ENCODE measurements at regions not wholly inside any gene's neighbourhood (a gene's known extent, or its start where the extent isn't known, plus 50 kb on each side); places are given as distances from the start of the nearest gene placed in this dataset.

GRCh38 chr10:117471344-117471874 is 71.1 kb upstream of the EMX2 start:
- H3K9me3 ChIP-seq (ENCODE audit: control insufficient read depth, insufficient read depth, low read depth, low read length), result no peaks in the 10 kb centered on the region
- H3K36me3 ChIP-seq (ENCODE audit: control insufficient read depth in 2 of 2, insufficient read depth in 1 of 2, low read length in 2 of 2), result no peaks in the 10 kb centered on the region
- H3K4me3 ChIP-seq (ENCODE audit: low read depth, low read length), result no peak overlapping the region
- no peak overlapping the region for H3K27ac ChIP-seq (ENCODE audit: extremely low read depth, low read depth, low read length)
- ChIA-PET POLR2A (interaction anchor here (0.6 kb wide), 1 partner anchor 87 kb away, joined by 4 read pairs; no protein-coding TSS in a partner anchor), CTCF (interaction anchor here (1.1 to 1.4 kb wide), 2 partner anchors 28 to 389 kb away, joined by 3 to 7 read pairs; no protein-coding TSS in a partner anchor)
- TF ChIP-seq, protein P1, sequence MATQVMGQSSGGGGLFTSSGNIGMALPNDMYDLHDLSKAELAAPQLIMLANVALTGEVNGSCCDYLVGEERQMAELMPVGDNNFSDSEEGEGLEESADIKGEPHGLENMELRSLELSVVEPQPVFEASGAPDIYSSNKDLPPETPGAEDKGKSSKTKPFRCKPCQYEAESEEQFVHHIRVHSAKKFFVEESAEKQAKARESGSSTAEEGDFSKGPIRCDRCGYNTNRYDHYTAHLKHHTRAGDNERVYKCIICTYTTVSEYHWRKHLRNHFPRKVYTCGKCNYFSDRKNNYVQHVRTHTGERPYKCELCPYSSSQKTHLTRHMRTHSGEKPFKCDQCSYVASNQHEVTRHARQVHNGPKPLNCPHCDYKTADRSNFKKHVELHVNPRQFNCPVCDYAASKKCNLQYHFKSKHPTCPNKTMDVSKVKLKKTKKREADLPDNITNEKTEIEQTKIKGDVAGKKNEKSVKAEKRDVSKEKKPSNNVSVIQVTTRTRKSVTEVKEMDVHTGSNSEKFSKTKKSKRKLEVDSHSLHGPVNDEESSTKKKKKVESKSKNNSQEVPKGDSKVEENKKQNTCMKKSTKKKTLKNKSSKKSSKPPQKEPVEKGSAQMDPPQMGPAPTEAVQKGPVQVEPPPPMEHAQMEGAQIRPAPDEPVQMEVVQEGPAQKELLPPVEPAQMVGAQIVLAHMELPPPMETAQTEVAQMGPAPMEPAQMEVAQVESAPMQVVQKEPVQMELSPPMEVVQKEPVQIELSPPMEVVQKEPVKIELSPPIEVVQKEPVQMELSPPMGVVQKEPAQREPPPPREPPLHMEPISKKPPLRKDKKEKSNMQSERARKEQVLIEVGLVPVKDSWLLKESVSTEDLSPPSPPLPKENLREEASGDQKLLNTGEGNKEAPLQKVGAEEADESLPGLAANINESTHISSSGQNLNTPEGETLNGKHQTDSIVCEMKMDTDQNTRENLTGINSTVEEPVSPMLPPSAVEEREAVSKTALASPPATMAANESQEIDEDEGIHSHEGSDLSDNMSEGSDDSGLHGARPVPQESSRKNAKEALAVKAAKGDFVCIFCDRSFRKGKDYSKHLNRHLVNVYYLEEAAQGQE (tag by site-specific recombination; IDR thresholded peaks at IDR 0.05), result peak; percentile 65; the same call in 1 of the 2 replicates
- TF ChIP-seq HOXC10 (CRISPR knock-in tag; IDR thresholded peaks at IDR 0.05), result no peak
- H3K4me1 ChIP-seq (ENCODE audit: control insufficient read depth, insufficient read depth, low read length), result no peaks in the 10 kb centered on the region

DNA sequence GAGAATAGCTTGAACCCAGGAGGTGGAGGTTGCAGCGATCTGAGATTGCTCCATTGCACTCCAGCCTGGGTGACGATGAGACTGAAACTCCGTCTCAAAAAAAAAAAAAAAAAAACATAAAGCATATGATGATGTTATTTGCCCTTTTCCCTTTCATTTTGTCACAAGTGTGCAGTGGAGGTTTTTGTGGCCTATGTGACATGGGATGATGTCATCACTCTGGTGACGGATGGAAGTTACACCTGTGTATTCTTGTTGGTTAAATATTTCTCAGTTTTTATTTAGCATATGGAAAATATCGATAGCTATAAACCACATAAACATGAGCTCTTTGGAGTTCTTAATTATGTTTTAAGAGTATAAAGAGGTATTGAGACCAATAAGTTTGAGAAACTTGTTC is 71.8 kb upstream of the EMX2 start:
- Histone ChIP-seq H3K4me1 (ENCODE audit: control insufficient read depth, insufficient read depth, low read length) (no peaks in the 10 kb centered on the region), H3K27ac (ENCODE audit: extremely low read depth, low read depth, low read length) (no peak overlapping the region), H3K4me3 (ENCODE audit: low read depth, low read length) (no peak overlapping the region), H3K9me3 (ENCODE audit: control insufficient read depth, insufficient read depth, low read depth, low read length) (no peaks in the 10 kb centered on the region), H3K36me3 (ENCODE audit: control insufficient read depth in 2 of 2, insufficient read depth in 1 of 2, low read length in 2 of 2) (no peaks in the 10 kb centered on the region)
- ChIA-PET POLR2A (no interaction called here), CTCF (interaction anchor here (1.5 kb wide), 1 partner anchor 10 kb away, joined by 6 read pairs; no protein-coding TSS in a partner anchor)
- TF ChIP-seq ZNF362 (tag by site-specific recombination; IDR thresholded peaks at IDR 0.05), result peak; percentile 57; the same call in 1 of the 2 replicates
- no peak for TF ChIP-seq SP2 (tag by site-specific recombination; IDR thresholded peaks at IDR 0.05)
- TF ChIP-seq ZNF76 (tag by site-specific recombination; IDR thresholded peaks at IDR 0.05; ENCODE audit: borderline replicate concordance, low read depth), result no peak
- TF ChIP-seq KLF7 (tag by site-specific recombination; IDR thresholded peaks at IDR 0.05; ENCODE audit: borderline replicate concordance), result no peak
- no peak for TF ChIP-seq ZNF426 (tag by site-specific recombination; IDR thresholded peaks at IDR 0.05)
- TF ChIP-seq ZNF747 (tag by site-specific recombination; IDR thresholded peaks at IDR 0.05), result no peak
- TF ChIP-seq ZNF610 (tag by site-specific recombination; IDR thresholded peaks at IDR 0.05; ENCODE audit: borderline replicate concordance), result no peak
- TF ChIP-seq ZNF692 (tag by site-specific recombination; IDR thresholded peaks at IDR 0.05), result no peak
- TF ChIP-seq GLI4 (tag by site-specific recombination; IDR thresholded peaks at IDR 0.05), result no peak
- TF ChIP-seq ZIC2 (tag by site-specific recombination; IDR thresholded peaks at IDR 0.05), result no peak
- TF ChIP-seq ATF2 (tag by site-specific recombination; IDR thresholded peaks at IDR 0.05; ENCODE audit: low read depth), result peak; percentile 77
- TF ChIP-seq ZNF202 (tag by site-specific recombination; IDR thresholded peaks at IDR 0.05; ENCODE audit: borderline replicate concordance), result no peak
- no peak for TF ChIP-seq ZNF785 (tag by site-specific recombination; IDR thresholded peaks at IDR 0.05)
- no peak for TF ChIP-seq MZF1 (tag by site-specific recombination; IDR thresholded peaks at IDR 0.05; ENCODE audit: borderline replicate concordance)
- TF ChIP-seq, protein P2, sequence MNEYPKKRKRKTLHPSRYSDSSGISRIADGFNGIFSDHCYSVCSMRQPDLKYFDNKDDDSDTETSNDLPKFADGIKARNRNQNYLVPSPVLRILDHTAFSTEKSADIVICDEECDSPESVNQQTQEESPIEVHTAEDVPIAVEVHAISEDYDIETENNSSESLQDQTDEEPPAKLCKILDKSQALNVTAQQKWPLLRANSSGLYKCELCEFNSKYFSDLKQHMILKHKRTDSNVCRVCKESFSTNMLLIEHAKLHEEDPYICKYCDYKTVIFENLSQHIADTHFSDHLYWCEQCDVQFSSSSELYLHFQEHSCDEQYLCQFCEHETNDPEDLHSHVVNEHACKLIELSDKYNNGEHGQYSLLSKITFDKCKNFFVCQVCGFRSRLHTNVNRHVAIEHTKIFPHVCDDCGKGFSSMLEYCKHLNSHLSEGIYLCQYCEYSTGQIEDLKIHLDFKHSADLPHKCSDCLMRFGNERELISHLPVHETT (tag by site-specific recombination; IDR thresholded peaks at IDR 0.05), result no peak
- TF ChIP-seq ZBTB21 (tag by site-specific recombination; IDR thresholded peaks at IDR 0.05), result 0 out of 2 replicates have a peak, but pooled peaks have one; percentile 22
- no peak for TF ChIP-seq ZSCAN23 (tag by site-specific recombination; IDR thresholded peaks at IDR 0.05)

Data from HEK293 (cell line).